ENCODE measurements at regions not wholly inside any gene's neighbourhood (a gene's known extent, or its start where the extent isn't known, plus 50 kb on each side); places are given as distances from the start of the nearest gene placed in this dataset.

GRCh38 chr13:64362564-64362963 is 2867.6 kb downstream of the PCDH9 start:
- in situ Hi-C loops (cut with MboI; ENCODE audit: low pct_unique_long_range_greater_than_20kb, low sequenced_read_pairs, unreplicated experiment) = no loop called here
- DNase-seq (ENCODE audit: low spot score) = no peak
- no peak for TF ChIP-seq CTCF (IDR thresholded peaks at IDR 0.05; ENCODE audit: extremely low read depth, insufficient read depth, missing control alignments)

- in situ Hi-C loops (cut with MboI; ENCODE audit: low pct_unique_long_range_greater_than_20kb, low sequenced_read_pairs, unreplicated experiment) = no loop called here
- TF ChIP-seq CTCF (IDR thresholded peaks at IDR 0.05; ENCODE audit: extremely low read depth, insufficient read depth, missing control alignments) = no peak
- DNase-seq (ENCODE audit: low spot score) = no peak
Observed at GRCh38 chr13:64347664-64348063, 2882.5 kb downstream of the PCDH9 start.

- no peak for TF ChIP-seq CTCF (IDR thresholded peaks at IDR 0.05; ENCODE audit: extremely low read depth, insufficient read depth, missing control alignments)
- no peak for DNase-seq (ENCODE audit: low spot score)
- in situ Hi-C loops (cut with MboI; ENCODE audit: low pct_unique_long_range_greater_than_20kb, low sequenced_read_pairs, unreplicated experiment) = no loop called here
Observed at GRCh38 chr13:64339373-64340063, 2890.6 kb downstream of the PCDH9 start.

GRCh38 chr13:64338671-64339070 is 2891.5 kb downstream of the PCDH9 start:
- DNase-seq (ENCODE audit: low spot score) = no peak

GRCh38 chr13:64333888-64334287 is 2896.2 kb downstream of the PCDH9 start:
- in situ Hi-C loops (cut with MboI; ENCODE audit: low pct_unique_long_range_greater_than_20kb, low sequenced_read_pairs, unreplicated experiment) = no loop called here
- TF ChIP-seq CTCF (IDR thresholded peaks at IDR 0.05; ENCODE audit: extremely low read depth, insufficient read depth, missing control alignments) = no peak

More at GRCh38 chr13:64338671-64339070, 2891.5 kb downstream of the PCDH9 start:
- no peak for TF ChIP-seq CTCF (IDR thresholded peaks at IDR 0.05; ENCODE audit: extremely low read depth, insufficient read depth, missing control alignments)
- in situ Hi-C loops (cut with MboI; ENCODE audit: low pct_unique_long_range_greater_than_20kb, low sequenced_read_pairs, unreplicated experiment) = no loop called here

GRCh38 chr13:64332048-64332447 is 2898.1 kb downstream of the PCDH9 start:
- in situ Hi-C loops (cut with MboI; ENCODE audit: low pct_unique_long_range_greater_than_20kb, low sequenced_read_pairs, unreplicated experiment) = no loop called here

More at GRCh38 chr13:64333888-64334287, 2896.2 kb downstream of the PCDH9 start:
- no peak for DNase-seq (ENCODE audit: low spot score)

More at GRCh38 chr13:64332048-64332447, 2898.1 kb downstream of the PCDH9 start:
- no peak for DNase-seq (ENCODE audit: low spot score)
- no peak for TF ChIP-seq CTCF (IDR thresholded peaks at IDR 0.05; ENCODE audit: extremely low read depth, insufficient read depth, missing control alignments)

All from GM13977 (cell line).